GM23338 (cell line): ENCODE measurements at regions not wholly inside any gene's neighbourhood (a gene's known extent, or its start where the extent isn't known, plus 50 kb on each side); places are given as distances from the start of the nearest gene placed in this dataset.

Source experiments
- ATAC-seq: fragments of 200-7000 bp; cut with Tn5 transposase; 3 replicates; pipeline ENCODE4 v1.9.1; 2020
- DNase-seq: peaks from one replicate; pipeline ENCODE4 v3.0.0-alpha.2; 2015; ENCODE audit warnings: low spot score
- H2AFZ ChIP-seq: fragments of 200-600 bp; sonication (generic); 2 replicates; pipeline ENCODE4 v1.8.0; 2016; ENCODE audit warnings: antibody characterized with exemption, mild to moderate bottlenecking, moderate library complexity
- H3F3A ChIP-seq: fragments of 200-600 bp; sonication (generic); replicated peaks from 2 replicates; pipeline ENCODE4 v1.8.0; 2017; ENCODE audit warnings: antibody characterized with exemption, mixed run types, low read depth
- H3K27ac ChIP-seq: fragments of 200-600 bp; sonication (generic); 2 replicates; pipeline ENCODE4 v1.6.1; 2016; ENCODE audit warnings: low read depth
- H3K27me3 ChIP-seq: fragments of 200-600 bp; sonication (generic); 2 replicates; pipeline ENCODE4 v1.8.0; 2016; ENCODE audit warnings: mild to moderate bottlenecking, mixed run types, moderate library complexity; ENCODE audit not compliant: insufficient read depth
- H3K36me3 ChIP-seq: fragments of 200-600 bp; sonication (generic); 2 replicates; pipeline ENCODE4 v1.8.0; 2016; ENCODE audit warnings: mild to moderate bottlenecking; ENCODE audit not compliant: insufficient read depth
- H3K4me1 ChIP-seq: fragments of 200-600 bp; sonication (generic); 2 replicates; pipeline ENCODE4 v1.8.0; 2016; ENCODE audit warnings: mild to moderate bottlenecking, moderate library complexity; ENCODE audit not compliant: insufficient read depth
- H3K4me2 ChIP-seq: fragments of 200-600 bp; sonication (generic); 2 replicates; pipeline ENCODE4 v1.7.1; 2017; ENCODE audit warnings: mixed run types
- H3K4me3 ChIP-seq: fragments of 200-600 bp; sonication (generic); 2 replicates; pipeline ENCODE4 v1.6.1; 2016; ENCODE audit warnings: mixed run types
- H3K79me2 ChIP-seq: fragments of 200-600 bp; sonication (generic); replicated peaks from 2 replicates; pipeline ENCODE4 v1.8.0; 2017; ENCODE audit warnings: mild to moderate bottlenecking; ENCODE audit not compliant: insufficient read depth
- H3K9me2 ChIP-seq: fragments of 200-600 bp; sonication (generic); 2 replicates; pipeline ENCODE4 v1.8.0; 2017; ENCODE audit not compliant: insufficient read depth
- H4K20me1 ChIP-seq: fragments of 200-600 bp; sonication (generic); replicated peaks from 2 replicates; pipeline ENCODE4 v1.8.0; 2017; ENCODE audit warnings: mild to moderate bottlenecking; ENCODE audit not compliant: insufficient read depth
- H3K27ac Mint-ChIP-seq: 2 replicates; pipeline ENCODE4 v1.8.0; 2020; ENCODE audit warnings: inconsistent platforms, mild to moderate bottlenecking, moderate library complexity, mixed read lengths
- H3K27me3 Mint-ChIP-seq: 3 replicates; pipeline ENCODE4 v1.8.0; 2022; ENCODE audit warnings: low read depth, mild to moderate bottlenecking, moderate library complexity, mixed read lengths, inconsistent platforms; ENCODE audit not compliant: insufficient read depth, poor library complexity
- H3K36me3 Mint-ChIP-seq: 3 replicates; pipeline ENCODE4 v1.8.0; 2021; ENCODE audit warnings: low read depth, mild to moderate bottlenecking, inconsistent platforms, moderate library complexity, mixed read lengths
- H3K4me1 Mint-ChIP-seq: 3 replicates; pipeline ENCODE4 v1.8.0; 2020; ENCODE audit warnings: mild to moderate bottlenecking, inconsistent platforms, mixed read lengths
- H3K4me3 Mint-ChIP-seq: 3 replicates; pipeline ENCODE4 v1.8.0; 2021; ENCODE audit warnings: moderate library complexity, mild to moderate bottlenecking, inconsistent platforms, mixed read lengths
- H3K9me3 Mint-ChIP-seq: 3 replicates; pipeline ENCODE4 v1.8.0; 2020; ENCODE audit warnings: moderate library complexity, mild to moderate bottlenecking, inconsistent platforms, mixed read lengths
- CREB1 ChIP-seq: fragments of 250-450 bp; sonication (Bioruptor Pico); IDR thresholded peaks from 2 replicates; pipeline ENCODE4 v1.5.0; 2020; ENCODE audit warnings: low read depth, mild to moderate bottlenecking, moderate library complexity
- CTCF ChIP-seq, 2 experiments: fragments of 200-600 bp in 1 of 2; sonication (generic) in 1 of 2; conservative IDR thresholded peaks; 2 replicates each; pipeline versions ENCODE4 v1.5.1 to v1.6.1; 2016 to 2017; ENCODE audit warnings: antibody characterized with exemption in 2 of 2, low read depth in 2 of 2, mild to moderate bottlenecking in 2 of 2, moderate library complexity in 1 of 2
- ETS1 ChIP-seq: IDR thresholded peaks from 2 replicates; pipeline ENCODE4 v1.6.1; 2016; ENCODE audit warnings: antibody characterized with exemption
- EZH2 ChIP-seq: fragments of 200-600 bp; sonication (generic); IDR thresholded peaks from one replicate; pipeline ENCODE4 v1.8.0; 2017; ENCODE audit warnings: antibody characterized with exemption, mild to moderate bottlenecking, low read depth; ENCODE audit not compliant: unreplicated experiment
- EZH2phosphoT487 ChIP-seq: fragments of 200-600 bp; sonication (generic); IDR thresholded peaks from one replicate; pipeline ENCODE4 v1.8.1; 2018; ENCODE audit warnings: antibody characterized with exemption; ENCODE audit not compliant: unreplicated experiment
- JUNB ChIP-seq: IDR thresholded peaks from one replicate; pipeline ENCODE4 v1.6.1; 2016; ENCODE audit warnings: antibody characterized with exemption; ENCODE audit not compliant: unreplicated experiment
- NANOG ChIP-seq: IDR thresholded peaks from 2 replicates; pipeline ENCODE4 v1.6.1; 2016; ENCODE audit warnings: antibody characterized with exemption, borderline replicate concordance
- POLR2AphosphoS5 ChIP-seq: IDR thresholded peaks from 2 replicates; pipeline ENCODE4 v1.6.1; 2016; ENCODE audit warnings: antibody characterized with exemption, low read depth
- STAT1 ChIP-seq: IDR thresholded peaks from one replicate; pipeline ENCODE4 v1.6.1; 2016; ENCODE audit warnings: antibody characterized with exemption; ENCODE audit not compliant: unreplicated experiment
- ZNF114 ChIP-seq: fragments of 250-450 bp; sonication (Bioruptor Pico); IDR thresholded peaks from 2 replicates; pipeline ENCODE4 v1.5.0; 2020; ENCODE audit warnings: mild to moderate bottlenecking, moderate library complexity
- ZNF331 ChIP-seq: fragments of 250-450 bp; sonication (Bioruptor Pico); IDR thresholded peaks from 2 replicates; pipeline ENCODE4 v1.5.0; 2020; ENCODE audit warnings: low read depth, mild to moderate bottlenecking, moderate library complexity
- TF ChIP-seq, protein P1 (sequence below): IDR thresholded peaks from one replicate; pipeline ENCODE4 v1.6.1; 2018; ENCODE audit warnings: antibody characterized with exemption; ENCODE audit not compliant: unreplicated experiment

DNA sequence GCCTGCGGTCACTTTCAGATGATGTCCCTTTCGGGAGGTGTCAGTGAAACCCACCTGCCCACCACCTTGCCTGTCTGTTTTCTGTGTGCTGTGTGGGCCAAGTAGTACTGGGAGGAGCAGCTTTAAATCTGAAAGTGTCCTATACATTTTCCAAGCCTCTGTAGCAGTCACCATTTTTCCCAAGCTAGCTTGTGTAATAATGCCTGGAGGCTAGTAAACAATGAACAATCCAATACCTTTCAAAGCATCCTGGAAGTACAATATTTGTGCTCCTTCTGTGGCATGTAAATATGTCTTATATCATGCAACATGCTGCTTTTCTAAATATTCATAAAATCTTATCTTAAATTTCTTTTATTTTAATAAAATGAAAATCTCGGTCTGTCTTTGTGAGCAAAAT lies 111.6 kb upstream of the C1GALT1C1 start (continued):
- TF ChIP-seq ETS1, result no peak
- no peak for TF ChIP-seq ZNF114 (CRISPR knock-in tag)
- no peak for TF ChIP-seq CREB1 (CRISPR knock-in tag)
- no peak for TF ChIP-seq EZH2phosphoT487
- no peak for TF ChIP-seq STAT1
- no peak for TF ChIP-seq ZNF331 (CRISPR knock-in tag)

- H3K27me3 Mint-ChIP-seq, result peaks cover 6% of the 10 kb centered on the region
- H3K9me3 Mint-ChIP-seq, result peaks cover 1% of the 10 kb centered on the region; the same call in 2 of the 3 replicates
- no peak for TF ChIP-seq JUNB
- no peak for TF ChIP-seq STAT1
- TF ChIP-seq NANOG, result no peak
- TF ChIP-seq ZNF331 (CRISPR knock-in tag), result no peak
- TF ChIP-seq CTCF (conservative IDR thresholded peaks at IDR 0.05; ENCODE audit: low read depth in 2 of 2), result no peak
- TF ChIP-seq ZNF114 (CRISPR knock-in tag), result no peak
- no peak for TF ChIP-seq EZH2
- no peak for TF ChIP-seq EZH2phosphoT487
- no peak for TF ChIP-seq ETS1
- TF ChIP-seq, protein P1, sequence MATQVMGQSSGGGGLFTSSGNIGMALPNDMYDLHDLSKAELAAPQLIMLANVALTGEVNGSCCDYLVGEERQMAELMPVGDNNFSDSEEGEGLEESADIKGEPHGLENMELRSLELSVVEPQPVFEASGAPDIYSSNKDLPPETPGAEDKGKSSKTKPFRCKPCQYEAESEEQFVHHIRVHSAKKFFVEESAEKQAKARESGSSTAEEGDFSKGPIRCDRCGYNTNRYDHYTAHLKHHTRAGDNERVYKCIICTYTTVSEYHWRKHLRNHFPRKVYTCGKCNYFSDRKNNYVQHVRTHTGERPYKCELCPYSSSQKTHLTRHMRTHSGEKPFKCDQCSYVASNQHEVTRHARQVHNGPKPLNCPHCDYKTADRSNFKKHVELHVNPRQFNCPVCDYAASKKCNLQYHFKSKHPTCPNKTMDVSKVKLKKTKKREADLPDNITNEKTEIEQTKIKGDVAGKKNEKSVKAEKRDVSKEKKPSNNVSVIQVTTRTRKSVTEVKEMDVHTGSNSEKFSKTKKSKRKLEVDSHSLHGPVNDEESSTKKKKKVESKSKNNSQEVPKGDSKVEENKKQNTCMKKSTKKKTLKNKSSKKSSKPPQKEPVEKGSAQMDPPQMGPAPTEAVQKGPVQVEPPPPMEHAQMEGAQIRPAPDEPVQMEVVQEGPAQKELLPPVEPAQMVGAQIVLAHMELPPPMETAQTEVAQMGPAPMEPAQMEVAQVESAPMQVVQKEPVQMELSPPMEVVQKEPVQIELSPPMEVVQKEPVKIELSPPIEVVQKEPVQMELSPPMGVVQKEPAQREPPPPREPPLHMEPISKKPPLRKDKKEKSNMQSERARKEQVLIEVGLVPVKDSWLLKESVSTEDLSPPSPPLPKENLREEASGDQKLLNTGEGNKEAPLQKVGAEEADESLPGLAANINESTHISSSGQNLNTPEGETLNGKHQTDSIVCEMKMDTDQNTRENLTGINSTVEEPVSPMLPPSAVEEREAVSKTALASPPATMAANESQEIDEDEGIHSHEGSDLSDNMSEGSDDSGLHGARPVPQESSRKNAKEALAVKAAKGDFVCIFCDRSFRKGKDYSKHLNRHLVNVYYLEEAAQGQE, result no peak
- TF ChIP-seq POLR2AphosphoS5, result no peak
- no peak for TF ChIP-seq CREB1 (CRISPR knock-in tag)
Observed at GRCh38 chrX:120740072-120740471, 110.2 kb upstream of the C1GALT1C1 start.

More at GRCh38 chrX:120740072-120740471, 110.2 kb upstream of the C1GALT1C1 start:
- no peaks in the 10 kb centered on the region for H3K4me1 ChIP-seq
- H3K4me3 Mint-ChIP-seq, result no peak overlapping the region
- H3K9me2 ChIP-seq, result no peaks in the 10 kb centered on the region
- no peaks in the 10 kb centered on the region for H4K20me1 ChIP-seq
- H3K27ac Mint-ChIP-seq, result no peak overlapping the region
- peaks cover 22% of the 10 kb centered on the region for H3K4me1 Mint-ChIP-seq
- no peak overlapping the region for H3K4me3 ChIP-seq
- no peaks in the 10 kb centered on the region for H3K36me3 ChIP-seq
- DNase-seq, result no peak
- H3K27ac ChIP-seq, result no peak overlapping the region
- no peak for ATAC-seq
- no peaks in the 10 kb centered on the region for H3K79me2 ChIP-seq
- no peak overlapping the region for H3K4me2 ChIP-seq
- H2AFZ ChIP-seq, result no peak overlapping the region
- H3F3A ChIP-seq, result no peaks in the 10 kb centered on the region
- H3K36me3 Mint-ChIP-seq, result no peaks in the 10 kb centered on the region
- no peaks in the 10 kb centered on the region for H3K27me3 ChIP-seq
